IMR-90 (cell line): ENCODE measurements at regions not wholly inside any gene's neighbourhood (a gene's known extent, or its start where the extent isn't known, plus 50 kb on each side); places are given as distances from the start of the nearest gene placed in this dataset.

Experiments
- ATAC-seq: fragments of 200-7000 bp; cut with Tn5 transposase; 2 replicates; pipeline ENCODE4 v1.9.1; 2020; ENCODE audit warnings: low read depth, mild to moderate bottlenecking, moderate library complexity
- BruUV-seq: library from RNA; stranded (reverse); fragments of 400-500 nt; replicated peaks from 2 replicates; lab custom pipeline; 2021; lab: Mats Ljungman, UMichigan
- CTCF ChIA-PET: fragments of 300-600 bp; formaldehyde crosslinking; extraction: SDS; loops from one replicate; lab custom pipeline; 2021; ENCODE audit warnings: antibody characterized with exemption; lab: Yijun Ruan, JAX
- POLR2A ChIA-PET: fragments of 300-600 bp; sonication (Branson Sonifier 250); formaldehyde crosslinking; loops from one replicate; lab custom pipeline; 2022; ENCODE audit warnings: antibody characterized with exemption; ENCODE audit not compliant: unreplicated experiment; lab: Charles Lee
- DNase-seq: peaks from one replicate; pipeline ENCODE4 v3.0.0; 2013
- H2AFZ ChIP-seq: replicated peaks from 2 replicates; pipeline ENCODE3; 2013; ENCODE audit warnings: low read length, mild to moderate bottlenecking; ENCODE audit not compliant: poor library complexity
- H2AK5ac ChIP-seq: 2 replicates; pipeline ENCODE4 v1.6.1; 2013; ENCODE audit warnings: low read depth, low read length, inconsistent platforms
- H2AK9ac ChIP-seq: replicated peaks from 2 replicates; pipeline ENCODE3; 2013; ENCODE audit warnings: mild to moderate bottlenecking, low read depth, low read length, moderate library complexity; ENCODE audit not compliant: poor library complexity
- H2BK120ac ChIP-seq: 2 replicates; pipeline ENCODE4 v1.6.1; 2013; ENCODE audit warnings: low read depth, low read length, inconsistent platforms
- H2BK15ac ChIP-seq: 3 replicates; pipeline ENCODE4 v1.6.1; 2013; ENCODE audit warnings: low read depth, low read length, inconsistent platforms
- H2BK20ac ChIP-seq: 2 replicates; pipeline ENCODE4 v1.6.1; 2013; ENCODE audit warnings: low read depth, mild to moderate bottlenecking, inconsistent platforms, low read length, moderate library complexity
- H2BK5ac ChIP-seq: 2 replicates; pipeline ENCODE4 v1.6.1; 2013; ENCODE audit warnings: mild to moderate bottlenecking, low read depth, low read length, inconsistent platforms; ENCODE audit not compliant: poor library complexity, severe bottlenecking
- H3K14ac ChIP-seq: replicated peaks from 2 replicates; pipeline ENCODE4 v1.6.1; 2013; ENCODE audit warnings: low read depth, low read length, inconsistent platforms
- H3K18ac ChIP-seq: 2 replicates; pipeline ENCODE4 v1.6.1; 2013; ENCODE audit warnings: low read depth, low read length, control low read depth
- H3K23ac ChIP-seq: 2 replicates; pipeline ENCODE4 v1.6.1; 2013; ENCODE audit warnings: low read depth, low read length, inconsistent platforms
- H3K27ac ChIP-seq: 2 replicates; pipeline ENCODE4 v1.5.1; 2013; ENCODE audit warnings: mild to moderate bottlenecking, control low read depth, low read length; ENCODE audit not compliant: insufficient read depth
- H3K27me3 ChIP-seq: 2 replicates; pipeline ENCODE4 v1.6.1; 2013; ENCODE audit warnings: low read length; ENCODE audit not compliant: control insufficient read depth, insufficient read depth
- H3K36me3 ChIP-seq: 2 replicates; pipeline ENCODE4 v1.6.1; 2013; ENCODE audit warnings: low read length, mixed read lengths; ENCODE audit not compliant: control insufficient read depth, insufficient read depth
- H3K4ac ChIP-seq: 2 replicates; pipeline ENCODE4 v1.6.1; 2013; ENCODE audit warnings: low read depth, low read length, inconsistent platforms
- H3K4me1 ChIP-seq: 2 replicates; pipeline ENCODE4 v1.6.1; 2013; ENCODE audit warnings: low read length, mixed read lengths; ENCODE audit not compliant: control insufficient read depth, insufficient read depth
- H3K4me2 ChIP-seq: 2 replicates; pipeline ENCODE4 v1.6.1; 2013; ENCODE audit warnings: low read depth, mild to moderate bottlenecking, control low read depth, low read length, moderate library complexity
- H3K4me3 ChIP-seq: 2 replicates; pipeline ENCODE4 v1.5.1; 2013; ENCODE audit warnings: low read depth, mild to moderate bottlenecking, control low read depth, low read length, moderate library complexity; ENCODE audit not compliant: insufficient read depth
- H3K56ac ChIP-seq: 2 replicates; pipeline ENCODE4 v1.6.1; 2013; ENCODE audit warnings: low read length, inconsistent platforms; ENCODE audit not compliant: insufficient read depth; ENCODE audit errors: extremely low read depth
- H3K79me1 ChIP-seq, 2 experiments: 2 replicates each; pipeline ENCODE4 v1.6.1; 2013; ENCODE audit warnings: low read length in 2 of 2, inconsistent platforms in 1 of 2, low read depth in 1 of 2
- H3K9ac ChIP-seq: 2 replicates; pipeline ENCODE4 v1.6.1; 2013; ENCODE audit warnings: low read depth, low read length, control low read depth
- H3K9me1 ChIP-seq: 2 replicates; pipeline ENCODE4 v1.6.1; 2013; ENCODE audit warnings: low read length, inconsistent platforms; ENCODE audit not compliant: insufficient read depth
- H3K9me3 ChIP-seq: 2 replicates; pipeline ENCODE4 v1.6.1; 2013; ENCODE audit warnings: low read length; ENCODE audit not compliant: control insufficient read depth, insufficient read depth
- H4K20me1 ChIP-seq: 2 replicates; pipeline ENCODE4 v1.6.1; 2013; ENCODE audit warnings: low read length, inconsistent platforms; ENCODE audit not compliant: insufficient read depth
- H4K5ac ChIP-seq: 2 replicates; pipeline ENCODE4 v1.6.1; 2013; ENCODE audit warnings: mild to moderate bottlenecking, low read depth, low read length, control low read depth
- H4K8ac ChIP-seq, 2 experiments: 2 replicates each; pipeline ENCODE4 v1.6.1; 2013; ENCODE audit warnings: low read depth in 2 of 2, low read length in 2 of 2, control low read depth in 1 of 2, inconsistent platforms in 1 of 2
- H4K91ac ChIP-seq: 2 replicates; pipeline ENCODE4 v1.6.1; 2013; ENCODE audit warnings: low read depth, low read length, inconsistent platforms; ENCODE audit not compliant: insufficient read depth
- CHD1 ChIP-seq: IDR thresholded peaks from 2 replicates; pipeline ENCODE4 v1.6.1; 2012; ENCODE audit warnings: low read depth, low read length, improper control_type of control experiment
- FOS ChIP-seq: fragments of 150-350 bp; IDR thresholded peaks from 2 replicates; pipeline ENCODE4 v1.6.1; 2016; ENCODE audit warnings: low read depth, low read length
- MAFK ChIP-seq: IDR thresholded peaks from 2 replicates; pipeline ENCODE4 v1.6.1; 2012; ENCODE audit warnings: low read depth, low read length, improper control_type of control experiment
- MAZ ChIP-seq: IDR thresholded peaks from 2 replicates; pipeline ENCODE4 v1.6.1; 2012; ENCODE audit warnings: low read depth, mild to moderate bottlenecking, low read length, improper control_type of control experiment, moderate library complexity, borderline replicate concordance
- MXI1 ChIP-seq: IDR thresholded peaks from 2 replicates; pipeline ENCODE4 v1.6.1; 2012; ENCODE audit warnings: low read depth, mild to moderate bottlenecking, low read length, moderate library complexity, borderline replicate concordance
- POLR2A ChIP-seq: IDR thresholded peaks from 2 replicates; pipeline ENCODE4 v1.6.1; 2012; ENCODE audit warnings: mild to moderate bottlenecking, low read depth, low read length
- RAD21 ChIP-seq: IDR thresholded peaks from 2 replicates; pipeline ENCODE4 v1.6.1; 2012; ENCODE audit warnings: low read length, improper control_type of control experiment
- RCOR1 ChIP-seq: IDR thresholded peaks from 2 replicates; pipeline ENCODE4 v1.6.1; 2012; ENCODE audit warnings: mild to moderate bottlenecking, low read length, improper control_type of control experiment; ENCODE audit not compliant: insufficient replicate concordance
- RFX5 ChIP-seq: IDR thresholded peaks from 2 replicates; pipeline ENCODE4 v1.8.0; 2012; ENCODE audit warnings: low read depth, mild to moderate bottlenecking, low read length, moderate library complexity
- dilution Hi-C: fragments of 300-500 bp; cut with HindIII; formaldehyde crosslinking; loops from one replicate; pipeline ENCODE4 v1.14.3; 2018; ENCODE audit warnings: low sequenced_read_pairs; ENCODE audit not compliant: unreplicated experiment
- in situ Hi-C: fragments of 300-500 bp; cut with MboI; formaldehyde crosslinking; loops from 3 replicates; pipeline ENCODE4 v1.14.3; 2019; ENCODE audit warnings: low sequenced_read_pairs, inconsistent platforms, mixed read lengths
- intact Hi-C: fragments of 100-400 bp; cut with micrococcal nuclease; formaldehyde crosslinking; loops from 2 replicates; pipeline ENCODE4 v1.10.0; 2022
- TF ChIP-seq, protein P1 (sequence below): conservative IDR thresholded peaks from 2 replicates; pipeline ENCODE4 v1.5.1; 2012; ENCODE audit warnings: mild to moderate bottlenecking, low read depth, low read length, improper control_type of control experiment
- TF ChIP-seq, protein P2 (sequence below): fragments of 150-350 bp; IDR thresholded peaks from 2 replicates; pipeline ENCODE4 v1.6.1; 2016; ENCODE audit warnings: low read depth, mild to moderate bottlenecking, low read length, moderate library complexity, borderline replicate concordance

DNA sequence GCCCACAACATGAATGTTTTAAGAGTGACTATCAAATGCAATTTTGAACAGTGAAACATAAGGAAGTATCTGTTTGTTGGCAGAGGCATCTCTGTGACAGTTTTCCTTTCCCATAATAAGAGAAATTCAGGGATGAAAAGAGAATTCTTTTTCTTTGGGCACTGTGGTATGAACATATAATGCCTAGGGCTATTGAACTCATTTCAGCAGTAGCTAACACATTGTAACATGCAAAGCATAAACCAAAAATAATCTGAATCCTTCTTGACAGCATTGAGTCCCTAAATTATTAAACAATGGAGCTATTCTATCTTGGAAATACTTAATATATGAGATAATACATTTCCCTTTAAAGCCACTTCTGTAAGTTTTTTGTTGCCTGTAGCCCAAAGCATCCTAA lies 633.0 kb upstream of the B3GALT2 start:
- Histone ChIP-seq H3K4me2 (no peak overlapping the region), H4K91ac (no peak overlapping the region), H3K56ac (no peak overlapping the region), H3K14ac (no peak overlapping the region), H3K4me1 (no peaks in the 10 kb centered on the region), H4K5ac (no peak overlapping the region), H2BK120ac (no peak overlapping the region), H2AFZ (no peak overlapping the region), H2AK5ac (no peak overlapping the region), H3K18ac (no peak overlapping the region), H3K4ac (no peak overlapping the region), H3K9me1 (no peaks in the 10 kb centered on the region), H2BK15ac (no peak overlapping the region), H3K9me3 (peaks cover 3% of the 10 kb centered on the region; the same call in 1 of the 2 replicates), H3K36me3 (no peaks in the 10 kb centered on the region), H2BK20ac (no peak overlapping the region), H3K27me3 (no peaks in the 10 kb centered on the region), H3K79me1 (no peaks in the 10 kb centered on the region), H3K23ac (no peak overlapping the region), H3K9ac (no peak overlapping the region), H4K20me1 (no peaks in the 10 kb centered on the region), H2BK5ac (no peak overlapping the region), H4K8ac (no peak overlapping the region), H3K27ac (no peak overlapping the region), H3K4me3 (no peak overlapping the region), H2AK9ac (no peak overlapping the region)
- DNase-seq (no peak), ATAC-seq (no peak)
- ChIA-PET POLR2A (no interaction called here), CTCF (interaction anchor here (1.4 kb wide), 1 partner anchor 42 kb away, joined by 3 read pairs; no protein-coding TSS in a partner anchor)
- no peak for TF ChIP-seq CHD1
- TF ChIP-seq RAD21 = no peak
- no peak for TF ChIP-seq RFX5
- TF ChIP-seq MAFK = no peak
- no peak for TF ChIP-seq POLR2A
- TF ChIP-seq FOS = no peak
- TF ChIP-seq, protein P1, sequence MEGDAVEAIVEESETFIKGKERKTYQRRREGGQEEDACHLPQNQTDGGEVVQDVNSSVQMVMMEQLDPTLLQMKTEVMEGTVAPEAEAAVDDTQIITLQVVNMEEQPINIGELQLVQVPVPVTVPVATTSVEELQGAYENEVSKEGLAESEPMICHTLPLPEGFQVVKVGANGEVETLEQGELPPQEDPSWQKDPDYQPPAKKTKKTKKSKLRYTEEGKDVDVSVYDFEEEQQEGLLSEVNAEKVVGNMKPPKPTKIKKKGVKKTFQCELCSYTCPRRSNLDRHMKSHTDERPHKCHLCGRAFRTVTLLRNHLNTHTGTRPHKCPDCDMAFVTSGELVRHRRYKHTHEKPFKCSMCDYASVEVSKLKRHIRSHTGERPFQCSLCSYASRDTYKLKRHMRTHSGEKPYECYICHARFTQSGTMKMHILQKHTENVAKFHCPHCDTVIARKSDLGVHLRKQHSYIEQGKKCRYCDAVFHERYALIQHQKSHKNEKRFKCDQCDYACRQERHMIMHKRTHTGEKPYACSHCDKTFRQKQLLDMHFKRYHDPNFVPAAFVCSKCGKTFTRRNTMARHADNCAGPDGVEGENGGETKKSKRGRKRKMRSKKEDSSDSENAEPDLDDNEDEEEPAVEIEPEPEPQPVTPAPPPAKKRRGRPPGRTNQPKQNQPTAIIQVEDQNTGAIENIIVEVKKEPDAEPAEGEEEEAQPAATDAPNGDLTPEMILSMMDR = no peak
- no peak for TF ChIP-seq MXI1
- TF ChIP-seq MAZ = no peak
- TF ChIP-seq, protein P2, sequence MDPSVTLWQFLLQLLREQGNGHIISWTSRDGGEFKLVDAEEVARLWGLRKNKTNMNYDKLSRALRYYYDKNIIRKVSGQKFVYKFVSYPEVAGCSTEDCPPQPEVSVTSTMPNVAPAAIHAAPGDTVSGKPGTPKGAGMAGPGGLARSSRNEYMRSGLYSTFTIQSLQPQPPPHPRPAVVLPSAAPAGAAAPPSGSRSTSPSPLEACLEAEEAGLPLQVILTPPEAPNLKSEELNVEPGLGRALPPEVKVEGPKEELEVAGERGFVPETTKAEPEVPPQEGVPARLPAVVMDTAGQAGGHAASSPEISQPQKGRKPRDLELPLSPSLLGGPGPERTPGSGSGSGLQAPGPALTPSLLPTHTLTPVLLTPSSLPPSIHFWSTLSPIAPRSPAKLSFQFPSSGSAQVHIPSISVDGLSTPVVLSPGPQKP = no peak
- no peak for TF ChIP-seq RCOR1
- BruUV-seq = no TSS peak
- dilution Hi-C loops (no loop called here), in situ Hi-C loops (no loop called here), intact Hi-C loops (no loop called here)
